ENCODE measurements at regions not wholly inside any gene's neighbourhood (a gene's known extent, or its start where the extent isn't known, plus 50 kb on each side); places are given as distances from the start of the nearest gene placed in this dataset.

GRCh38 chr7:34552502-34552901 is 105.5 kb upstream of the NPSR1 start:
- H3K4me3 ChIP-seq = no peak overlapping the region
- no peak for TF ChIP-seq CTCF (IDR thresholded peaks at IDR 0.05)
- H3K27me3 ChIP-seq (ENCODE audit: low read depth) = no peaks in the 10 kb centered on the region
- DNase-seq (no peak), ATAC-seq (no peak)
- intact Hi-C loops (cut with DNase I) = no loop called here
- no peaks in the 10 kb centered on the region for H3K4me1 ChIP-seq
- H3K27ac ChIP-seq = no peak overlapping the region
- no peaks in the 10 kb centered on the region for H3K36me3 ChIP-seq
- peaks cover 5% of the 10 kb centered on the region for H3K9me3 ChIP-seq

- no peak for DNase-seq
- H3K9me3 ChIP-seq = peaks cover 6% of the 10 kb centered on the region
- H3K27ac ChIP-seq = no peak overlapping the region
- no peaks in the 10 kb centered on the region for H3K4me1 ChIP-seq
- H3K4me3 ChIP-seq = no peak overlapping the region
- no peak for ATAC-seq
- TF ChIP-seq CTCF (IDR thresholded peaks at IDR 0.05) = no peak
- intact Hi-C loops (cut with DNase I) = no loop called here
- no peaks in the 10 kb centered on the region for H3K36me3 ChIP-seq
- no peaks in the 10 kb centered on the region for H3K27me3 ChIP-seq (ENCODE audit: low read depth)
These were observed 100.0 kb upstream of the NPSR1 start for GRCh38 chr7:34558022-34558421.

GRCh38 chr7:34564091-34564490 is 93.9 kb upstream of the NPSR1 start:
- intact Hi-C loops (cut with DNase I) = no loop called here
- H3K27me3 ChIP-seq (ENCODE audit: low read depth) = no peaks in the 10 kb centered on the region
- TF ChIP-seq CTCF (IDR thresholded peaks at IDR 0.05) = no peak

GRCh38 chr7:34567906-34568305 is 90.1 kb upstream of the NPSR1 start:
- H3K36me3 ChIP-seq = no peaks in the 10 kb centered on the region
- H3K4me3 ChIP-seq = no peak overlapping the region
- no peak overlapping the region for H3K27ac ChIP-seq
- ATAC-seq = no peak
- no peak for TF ChIP-seq CTCF (IDR thresholded peaks at IDR 0.05)
- DNase-seq = no peak
- H3K9me3 ChIP-seq = no peaks in the 10 kb centered on the region
- H3K4me1 ChIP-seq = no peaks in the 10 kb centered on the region
- intact Hi-C loops (cut with DNase I) = no loop called here
- H3K27me3 ChIP-seq (ENCODE audit: low read depth) = no peaks in the 10 kb centered on the region

More at GRCh38 chr7:34564091-34564490, 93.9 kb upstream of the NPSR1 start:
- no peaks in the 10 kb centered on the region for H3K9me3 ChIP-seq
- ATAC-seq (no peak), DNase-seq (no peak)
- no peaks in the 10 kb centered on the region for H3K4me1 ChIP-seq
- no peaks in the 10 kb centered on the region for H3K36me3 ChIP-seq
- no peak overlapping the region for H3K27ac ChIP-seq
- H3K4me3 ChIP-seq = no peak overlapping the region

GRCh38 chr7:34569975-34570699 is 87.9 kb upstream of the NPSR1 start:
- Histone ChIP-seq H3K27ac (no peak overlapping the region), H3K9me3 (no peaks in the 10 kb centered on the region), H3K4me3 (no peak overlapping the region), H3K36me3 (no peaks in the 10 kb centered on the region), H3K4me1 (no peaks in the 10 kb centered on the region), H3K27me3 (ENCODE audit: low read depth) (no peaks in the 10 kb centered on the region)
- ATAC-seq (no peak), DNase-seq (no peak)
- intact Hi-C loops (cut with DNase I) = no loop called here
- TF ChIP-seq CTCF (IDR thresholded peaks at IDR 0.05) = no peak
